Lower lobe of right lung (tissue), 2 donors: ENCODE measurements at regions not wholly inside any gene's neighbourhood (a gene's known extent, or its start where the extent isn't known, plus 50 kb on each side); places are given as distances from the start of the nearest gene placed in this dataset.

Source experiments
- ATAC-seq, 2 donors: fragments of 200-7000 bp; cut with Tn5 transposase; one replicate each; pipeline ENCODE4 v1.9.1; 2020 to 2022; ENCODE audit warnings: mild to moderate bottlenecking in 2 of 2, moderate library complexity in 2 of 2
- DNase-seq: peaks from one replicate; pipeline ENCODE4 v3.0.0-alpha.2; 2020
- H3K27ac ChIP-seq: fragments of 200-600 bp; one replicate; pipeline ENCODE4 v1.8.0; 2022
- H3K27me3 ChIP-seq: fragments of 200-600 bp; one replicate; pipeline ENCODE4 v1.8.0; 2022; ENCODE audit warnings: low read depth
- H3K36me3 ChIP-seq: fragments of 200-600 bp; one replicate; pipeline ENCODE4 v1.8.0; 2022; ENCODE audit warnings: mild to moderate bottlenecking
- H3K4me1 ChIP-seq: fragments of 200-600 bp; one replicate; pipeline ENCODE4 v1.8.0; 2022
- H3K4me3 ChIP-seq: fragments of 200-600 bp; one replicate; pipeline ENCODE4 v1.8.0; 2022; ENCODE audit warnings: mild to moderate bottlenecking
- H3K9me3 ChIP-seq: fragments of 200-600 bp; one replicate; pipeline ENCODE4 v1.8.0; 2022
- intact Hi-C: fragments of 100-400 bp; cut with DNase I; formaldehyde crosslinking; loops from one replicate; pipeline ENCODE4 v1.11.0; 2022
- TF ChIP-seq, protein P1 (sequence below): fragments of 200-600 bp; IDR thresholded peaks from one replicate; pipeline ENCODE4 v1.8.0; 2022; ENCODE audit warnings: antibody characterized with exemption, mild to moderate bottlenecking
- donor health status: DM: no; HTN: yes; CAD: no; lungs with severe emphysema.

DNA sequence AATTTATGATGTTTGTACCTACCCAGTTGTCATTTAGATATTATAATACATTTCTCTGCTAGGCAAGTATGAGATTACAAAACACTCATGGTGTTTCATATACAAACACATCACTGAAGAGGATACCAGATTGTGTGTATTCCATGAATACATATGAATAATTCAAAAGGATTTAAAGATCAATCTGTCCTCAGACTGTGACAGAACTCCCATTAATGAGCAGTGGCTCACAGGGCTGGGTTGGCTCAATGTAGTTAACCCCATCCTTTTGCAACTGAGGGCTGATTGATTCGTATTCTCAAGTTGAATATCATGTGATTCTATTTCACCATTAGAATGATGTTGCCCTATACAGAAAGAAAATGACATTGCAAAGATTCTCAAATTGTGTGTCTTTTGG lies 79.6 kb upstream of the SPANXN2 start:
- intact Hi-C loops, result no loop called here
- H3K4me1 ChIP-seq, result no peaks in the 10 kb centered on the region

DNA sequence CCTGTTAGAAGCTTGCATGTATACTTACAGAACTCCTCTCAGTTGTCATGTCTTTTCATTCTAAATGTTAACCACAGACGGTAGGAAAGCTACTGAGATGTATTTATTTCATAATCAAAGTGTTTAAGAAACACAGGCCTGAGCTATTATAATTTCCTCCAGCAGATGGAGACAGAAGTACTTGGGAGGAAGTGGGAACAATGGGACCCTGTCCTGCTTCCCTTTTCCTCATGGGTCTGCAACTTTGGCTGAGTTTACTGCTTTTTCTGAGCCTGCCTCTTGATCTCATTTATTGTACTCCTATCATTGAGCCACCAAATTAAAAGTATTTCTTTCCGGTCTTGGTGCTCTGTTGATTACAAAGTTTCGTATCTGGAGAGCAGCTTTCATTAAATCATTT lies 67.7 kb upstream of the SPANXN2 start:
- no peak for DNase-seq
- Histone ChIP-seq H3K27me3 (no peaks in the 10 kb centered on the region), H3K36me3 (no peaks in the 10 kb centered on the region), H3K4me1 (no peaks in the 10 kb centered on the region), H3K4me3 (no peak overlapping the region), H3K9me3 (no peaks in the 10 kb centered on the region), H3K27ac (no peak overlapping the region)
- intact Hi-C loops, result no loop called here
- ATAC-seq, result no peak
- TF ChIP-seq, protein P1, sequence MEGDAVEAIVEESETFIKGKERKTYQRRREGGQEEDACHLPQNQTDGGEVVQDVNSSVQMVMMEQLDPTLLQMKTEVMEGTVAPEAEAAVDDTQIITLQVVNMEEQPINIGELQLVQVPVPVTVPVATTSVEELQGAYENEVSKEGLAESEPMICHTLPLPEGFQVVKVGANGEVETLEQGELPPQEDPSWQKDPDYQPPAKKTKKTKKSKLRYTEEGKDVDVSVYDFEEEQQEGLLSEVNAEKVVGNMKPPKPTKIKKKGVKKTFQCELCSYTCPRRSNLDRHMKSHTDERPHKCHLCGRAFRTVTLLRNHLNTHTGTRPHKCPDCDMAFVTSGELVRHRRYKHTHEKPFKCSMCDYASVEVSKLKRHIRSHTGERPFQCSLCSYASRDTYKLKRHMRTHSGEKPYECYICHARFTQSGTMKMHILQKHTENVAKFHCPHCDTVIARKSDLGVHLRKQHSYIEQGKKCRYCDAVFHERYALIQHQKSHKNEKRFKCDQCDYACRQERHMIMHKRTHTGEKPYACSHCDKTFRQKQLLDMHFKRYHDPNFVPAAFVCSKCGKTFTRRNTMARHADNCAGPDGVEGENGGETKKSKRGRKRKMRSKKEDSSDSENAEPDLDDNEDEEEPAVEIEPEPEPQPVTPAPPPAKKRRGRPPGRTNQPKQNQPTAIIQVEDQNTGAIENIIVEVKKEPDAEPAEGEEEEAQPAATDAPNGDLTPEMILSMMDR, result peak; percentile 13

More for the DNA sequence above, 79.6 kb upstream of the SPANXN2 start:
- Histone ChIP-seq H3K9me3 (no peaks in the 10 kb centered on the region), H3K4me3 (no peak overlapping the region), H3K27me3 (no peaks in the 10 kb centered on the region), H3K27ac (no peak overlapping the region), H3K36me3 (no peaks in the 10 kb centered on the region)
- ATAC-seq (no peak), DNase-seq (no peak)
- TF ChIP-seq, protein P1, result no peak

- no peaks in the 10 kb centered on the region for H3K9me3 ChIP-seq
- H3K27ac ChIP-seq, result no peak overlapping the region
- H3K4me3 ChIP-seq, result no peak overlapping the region
- intact Hi-C loops, result no loop called here
- DNase-seq, result no peak
- no peaks in the 10 kb centered on the region for H3K4me1 ChIP-seq
- TF ChIP-seq, protein P1, result no peak
- no peak for ATAC-seq
- H3K36me3 ChIP-seq, result no peaks in the 10 kb centered on the region
- H3K27me3 ChIP-seq, result no peaks in the 10 kb centered on the region
Observed at GRCh38 chrX:143787341-143787740, 66.8 kb upstream of the SPANXN2 start.

- no peaks in the 10 kb centered on the region for H3K9me3 ChIP-seq
- H3K36me3 ChIP-seq, result no peaks in the 10 kb centered on the region
- TF ChIP-seq, protein P1, result no peak
- intact Hi-C loops, result no loop called here
- no peak for DNase-seq
- no peaks in the 10 kb centered on the region for H3K27me3 ChIP-seq
- no peak for ATAC-seq
- no peak overlapping the region for H3K27ac ChIP-seq
- no peak overlapping the region for H3K4me3 ChIP-seq
- no peaks in the 10 kb centered on the region for H3K4me1 ChIP-seq
Observed at GRCh38 chrX:143781103-143781502, 60.6 kb upstream of the SPANXN2 start.
